A549 (cell line): ENCODE measurements at regions not wholly inside any gene's neighbourhood (a gene's known extent, or its start where the extent isn't known, plus 50 kb on each side); places are given as distances from the start of the nearest gene placed in this dataset.
"Not testable (repeated sequence)": the region's sequence is repeated elsewhere in the genome, so short reads cannot be mapped to it uniquely, and the experiment has no call there.

Source experiments
- ATAC-seq, 2 experiments: fragments of 200-7000 bp in 1 of 2; fragments of >200 bp in 1 of 2; cut with Nextera tagmentation in 1 of 2; cut with Tn5 transposase in 1 of 2; 3 replicates each; pipeline versions ENCODE4 v1.8.0 to v1.9.1; 2018 to 2020; ENCODE audit warnings: mild to moderate bottlenecking in 1 of 2, moderate library complexity in 1 of 2
- CTCF ChIA-PET: fragments of 300-600 bp; sonication (Branson Sonifier 250); formaldehyde crosslinking; extraction: SDS; loops from one replicate; lab custom pipeline; 2021; ENCODE audit warnings: antibody characterized with exemption, inconsistent platforms; lab: Yijun Ruan, JAX
- POLR2A ChIA-PET: fragments of 350-600 bp; formaldehyde crosslinking; extraction: SDS; loops from one replicate; lab custom pipeline; 2021; ENCODE audit warnings: antibody characterized with exemption, inconsistent platforms; lab: Yijun Ruan, JAX
- DNase-seq, 2 experiments: peaks; one replicate each; pipeline versions ENCODE4 v3.0.0 to v3.0.0-alpha.2; 2011 to 2016; ENCODE audit warnings: low read depth in 1 of 2, low spot score in 1 of 2
- FAIRE-seq: peaks from 2 replicates; lab custom pipeline; 2011; peaks lifted over from hg19 to GRCh38; lab: Jason Lieb, UNC
- H3K27ac ChIP-seq, 2 experiments: fragments of >200 bp; sonication (Bioruptor Twin); formaldehyde crosslinking; 3 replicates each; pipeline ENCODE4 v1.5.1; 2016 to 2017
- H3K4me1 ChIP-seq: fragments of >200 bp; sonication (Bioruptor Twin); formaldehyde crosslinking; 3 replicates; pipeline ENCODE4 v1.6.1; 2016
- H3K4me2 ChIP-seq: fragments of >200 bp; sonication (Bioruptor Twin); formaldehyde crosslinking; 3 replicates; pipeline ENCODE4 v1.6.1; 2016
- H3K4me3 ChIP-seq: fragments of >200 bp; sonication (Bioruptor Twin); formaldehyde crosslinking; 3 replicates; pipeline ENCODE4 v1.5.1; 2016
- H3K9me3 ChIP-seq: fragments of >200 bp; sonication (Bioruptor Twin); formaldehyde crosslinking; 3 replicates; pipeline ENCODE4 v1.6.1; 2016
- CBX2 ChIP-seq: fragments of 200-600 bp; sonication (generic); IDR thresholded peaks from 2 replicates; pipeline ENCODE4 v1.6.1; 2016; ENCODE audit warnings: low read depth, mild to moderate bottlenecking, borderline replicate concordance
- CEBPB ChIP-seq, 2 experiments: fragments of >200 bp in 1 of 2; sonication (Bioruptor Twin) in 1 of 2; formaldehyde crosslinking in 1 of 2; IDR thresholded peaks; 2 replicates each; pipeline ENCODE4 v1.6.1; 2012 to 2016
- EHF ChIP-seq: fragments of 250-450 bp; sonication (Bioruptor Pico); IDR thresholded peaks from 2 replicates; pipeline ENCODE4 v1.5.0; 2020; ENCODE audit warnings: mild to moderate bottlenecking
- FOSB ChIP-seq: fragments of 250-450 bp; sonication (Bioruptor Pico); IDR thresholded peaks from 2 replicates; pipeline ENCODE4 v1.5.0; 2020; ENCODE audit warnings: mild to moderate bottlenecking, moderate library complexity
- HDAC2 ChIP-seq: fragments of 200-600 bp; sonication (generic); IDR thresholded peaks from 2 replicates; pipeline ENCODE4 v1.6.1; 2016
- HOXA7 ChIP-seq: fragments of 250-450 bp; sonication (Bioruptor Pico); IDR thresholded peaks from 2 replicates; pipeline ENCODE4 v1.5.0; 2020; ENCODE audit warnings: mild to moderate bottlenecking, moderate library complexity
- HOXB5 ChIP-seq: fragments of 250-450 bp; sonication (Bioruptor Pico); IDR thresholded peaks from 2 replicates; pipeline ENCODE4 v1.5.0; 2020; ENCODE audit warnings: mild to moderate bottlenecking, moderate library complexity
- JUNB ChIP-seq: fragments of >200 bp; sonication (Bioruptor Twin); formaldehyde crosslinking; IDR thresholded peaks from 2 replicates; pipeline ENCODE4 v1.6.1; 2016
- KDM1A ChIP-seq: fragments of 200-600 bp; sonication (generic); IDR thresholded peaks from 2 replicates; pipeline ENCODE4 v1.6.1; 2016; ENCODE audit warnings: low read depth, mild to moderate bottlenecking
- MAFK ChIP-seq: fragments of 450-650 bp; IDR thresholded peaks from 2 replicates; pipeline ENCODE4 v1.6.1; 2014; ENCODE audit not compliant: partially characterized antibody
- NPAS2 ChIP-seq: fragments of 250-450 bp; sonication (Bioruptor Pico); IDR thresholded peaks from 2 replicates; pipeline ENCODE4 v1.8.0; 2022; ENCODE audit warnings: mild to moderate bottlenecking, moderate library complexity, borderline replicate concordance
- POLR2A ChIP-seq: IDR thresholded peaks from 2 replicates; pipeline ENCODE4 v1.6.1; 2012; ENCODE audit warnings: mild to moderate bottlenecking, low read length
- REST ChIP-seq: fragments of 200-600 bp; sonication (generic); IDR thresholded peaks from 2 replicates; pipeline ENCODE4 v1.6.1; 2016; ENCODE audit warnings: antibody characterized with exemption, mild to moderate bottlenecking, moderate library complexity
- RNF2 ChIP-seq: fragments of 200-600 bp; sonication (generic); IDR thresholded peaks from 2 replicates; pipeline ENCODE4 v1.6.1; 2016; ENCODE audit warnings: low read depth, mild to moderate bottlenecking, antibody characterized with exemption, moderate library complexity, borderline replicate concordance
- SMC3 ChIP-seq: fragments of >200 bp; sonication (Bioruptor Twin); formaldehyde crosslinking; IDR thresholded peaks from 3 replicates; pipeline ENCODE4 v1.6.1; 2018; ENCODE audit warnings: inconsistent platforms
- SREBF2 ChIP-seq: fragments of 450-650 bp; IDR thresholded peaks from 2 replicates; pipeline ENCODE4 v1.6.1; 2014; ENCODE audit warnings: mild to moderate bottlenecking, moderate library complexity
- TP53 ChIP-seq: fragments of 250-450 bp; sonication (Bioruptor Pico); IDR thresholded peaks from 2 replicates; pipeline ENCODE4 v1.5.0; 2021; ENCODE audit warnings: mild to moderate bottlenecking, moderate library complexity
- USF2 ChIP-seq: fragments of 450-650 bp; IDR thresholded peaks from 2 replicates; pipeline ENCODE4 v1.6.1; 2014; ENCODE audit warnings: antibody characterized with exemption
- ZC3H11A ChIP-seq: fragments of 450-650 bp; IDR thresholded peaks from 2 replicates; pipeline ENCODE4 v1.6.1; 2014; ENCODE audit warnings: antibody characterized with exemption, mild to moderate bottlenecking
- WGBS: methylation state at CpG from one replicate; pipeline ENCODE4 v1.1.6; 2017; ENCODE audit errors: missing lambda C conversion rate; 5-methylcytosine and 5-hydroxymethylcytosine counted together
- TF ChIP-seq, protein P1 (sequence below): fragments of 150-350 bp; IDR thresholded peaks from 2 replicates; pipeline ENCODE4 v1.6.1; 2014; ENCODE audit warnings: low read depth, mild to moderate bottlenecking, low read length
- TF ChIP-seq, protein P2 (sequence below): fragments of >200 bp; sonication (Bioruptor Twin); formaldehyde crosslinking; IDR thresholded peaks from 3 replicates; pipeline ENCODE4 v1.6.1; 2016

- DNase-seq (no peak), ATAC-seq (no peak)
- TF ChIP-seq CBX2 = no peak
- TF ChIP-seq POLR2A = no peak
- no peak for TF ChIP-seq TP53 (CRISPR knock-in tag)
- TF ChIP-seq RNF2 = no peak
- TF ChIP-seq, protein P1, sequence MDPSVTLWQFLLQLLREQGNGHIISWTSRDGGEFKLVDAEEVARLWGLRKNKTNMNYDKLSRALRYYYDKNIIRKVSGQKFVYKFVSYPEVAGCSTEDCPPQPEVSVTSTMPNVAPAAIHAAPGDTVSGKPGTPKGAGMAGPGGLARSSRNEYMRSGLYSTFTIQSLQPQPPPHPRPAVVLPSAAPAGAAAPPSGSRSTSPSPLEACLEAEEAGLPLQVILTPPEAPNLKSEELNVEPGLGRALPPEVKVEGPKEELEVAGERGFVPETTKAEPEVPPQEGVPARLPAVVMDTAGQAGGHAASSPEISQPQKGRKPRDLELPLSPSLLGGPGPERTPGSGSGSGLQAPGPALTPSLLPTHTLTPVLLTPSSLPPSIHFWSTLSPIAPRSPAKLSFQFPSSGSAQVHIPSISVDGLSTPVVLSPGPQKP = no peak
- TF ChIP-seq NPAS2 (CRISPR knock-in tag) = no peak
- TF ChIP-seq ZC3H11A = no peak
- no peak for TF ChIP-seq HDAC2
- no peak for TF ChIP-seq REST
- TF ChIP-seq HOXA7 = no peak
- TF ChIP-seq, protein P2, sequence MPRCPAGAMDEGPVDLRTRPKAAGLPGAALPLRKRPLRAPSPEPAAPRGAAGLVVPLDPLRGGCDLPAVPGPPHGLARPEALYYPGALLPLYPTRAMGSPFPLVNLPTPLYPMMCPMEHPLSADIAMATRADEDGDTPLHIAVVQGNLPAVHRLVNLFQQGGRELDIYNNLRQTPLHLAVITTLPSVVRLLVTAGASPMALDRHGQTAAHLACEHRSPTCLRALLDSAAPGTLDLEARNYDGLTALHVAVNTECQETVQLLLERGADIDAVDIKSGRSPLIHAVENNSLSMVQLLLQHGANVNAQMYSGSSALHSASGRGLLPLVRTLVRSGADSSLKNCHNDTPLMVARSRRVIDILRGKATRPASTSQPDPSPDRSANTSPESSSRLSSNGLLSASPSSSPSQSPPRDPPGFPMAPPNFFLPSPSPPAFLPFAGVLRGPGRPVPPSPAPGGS = no peak
- TF ChIP-seq SREBF2 = no peak
- no peak for TF ChIP-seq FOSB (CRISPR knock-in tag)
- no peak for TF ChIP-seq USF2
- no peak for TF ChIP-seq KDM1A
- no peak for TF ChIP-seq CEBPB (IDR thresholded peaks at IDR 0.05)
- no peak for TF ChIP-seq EHF (CRISPR knock-in tag)
- no peak for TF ChIP-seq HOXB5 (CRISPR knock-in tag)
- no peak for TF ChIP-seq SMC3
Observed at GRCh38 chr4:59500103-59500502, 1700.0 kb upstream of the ADGRL3 start.

DNA sequence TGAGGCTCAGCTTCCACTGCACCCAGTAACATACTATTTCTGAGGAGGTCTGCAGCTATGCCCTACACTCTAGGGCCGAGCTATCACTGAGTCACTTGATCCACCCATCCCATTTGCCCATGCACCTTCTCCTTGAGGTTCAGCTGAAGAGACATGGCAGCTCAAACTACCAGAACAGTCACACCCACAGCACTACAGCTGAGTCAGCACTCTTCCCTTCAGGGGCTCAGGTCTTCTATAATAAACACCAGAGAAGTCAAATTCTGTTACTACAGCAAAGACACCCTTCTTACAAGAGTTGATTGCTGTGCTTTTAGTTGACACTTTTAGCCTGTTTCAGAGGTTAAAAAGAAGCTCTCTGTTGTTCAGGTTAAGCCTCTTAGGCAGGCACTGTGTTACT lies 1696.4 kb upstream of the ADGRL3 start:
- TF ChIP-seq MAFK (peak; percentile 60), JUNB (no peak)
- Histone ChIP-seq H3K4me3 (no peak overlapping the region), H3K27ac (no peak overlapping the region), H3K4me1 (no peaks in the 10 kb centered on the region), H3K9me3 (no peaks in the 10 kb centered on the region), H3K4me2 (no peak overlapping the region)
- CTCF ChIA-PET = no interaction called here
- POLR2A ChIA-PET = no interaction called here
- WGBS = 10% methylated on average over 1 of the region's 1 CpG
- ATAC-seq (no peak), FAIRE-seq (no peak), DNase-seq (no peak)

More at GRCh38 chr4:59500103-59500502, 1700.0 kb upstream of the ADGRL3 start:
- H3K27ac ChIP-seq = no peak overlapping the region
- WGBS = 86% methylated on average over 2 of the region's 2 CpGs
- FAIRE-seq = no peak
- ChIA-PET POLR2A (no interaction called here), CTCF (no interaction called here)
- H3K4me1 ChIP-seq = no peaks in the 10 kb centered on the region
- H3K9me3 ChIP-seq = no peaks in the 10 kb centered on the region; the same call in 2 of the 3 replicates
- no peak overlapping the region for H3K4me2 ChIP-seq
- no peak overlapping the region for H3K4me3 ChIP-seq

- ATAC-seq, CTCF ChIA-PET: not testable (repeated sequence)
Observed at GRCh38 chr4:59511809-59512208, 1688.3 kb upstream of the ADGRL3 start.

More at GRCh38 chr4:59511809-59512208, 1688.3 kb upstream of the ADGRL3 start:
- H3K4me1 ChIP-seq, H3K27ac ChIP-seq, H3K4me2 ChIP-seq, H3K4me3 ChIP-seq, POLR2A ChIA-PET, H3K9me3 ChIP-seq, FAIRE-seq, DNase-seq: not testable (repeated sequence)
- WGBS = 54% methylated on average over 11 of the region's 11 CpGs
